A204.1 (cell line): ENCODE measurements at regions not wholly inside any gene's neighbourhood (a gene's known extent, or its start where the extent isn't known, plus 50 kb on each side); places are given as distances from the start of the nearest gene placed in this dataset.
A peak's percentile ranks its signal among the peaks of the same experiment; 100 is the strongest.

Experiments used
- FAIRE-seq: peaks from 2 replicates; lab custom pipeline; 2012; peaks lifted over from hg19 to GRCh38; lab: Jason Lieb, UNC

- peak; percentile 98 for FAIRE-seq
Observed at GRCh38 chr5:145347026-145347616, 488.0 kb downstream of the PRELID2 start.

GRCh38 chr5:145345511-145346287 is 489.4 kb downstream of the PRELID2 start:
- FAIRE-seq, result no peak

GRCh38 chr5:145341842-145342241 is 493.3 kb downstream of the PRELID2 start:
- FAIRE-seq, result no peak

- FAIRE-seq, result no peak
Observed at GRCh38 chr5:145340099-145340498, 495.0 kb downstream of the PRELID2 start.

- FAIRE-seq, result peak; percentile 99
Observed at GRCh38 chr5:145324767-145325479, 510.2 kb downstream of the PRELID2 start.

GRCh38 chr5:145324101-145324500 is 511.0 kb downstream of the PRELID2 start:
- FAIRE-seq, result no peak

GRCh38 chr5:145316282-145316681 is 518.9 kb downstream of the PRELID2 start:
- no peak for FAIRE-seq

GRCh38 chr5:145307866-145308382 is 527.2 kb downstream of the PRELID2 start:
- no peak for FAIRE-seq

GRCh38 chr5:145295236-145295835 is 539.8 kb downstream of the PRELID2 start:
- no peak for FAIRE-seq

GRCh38 chr5:145294331-145294730 is 540.8 kb downstream of the PRELID2 start:
- FAIRE-seq, result no peak

- FAIRE-seq, result no peak
Observed at GRCh38 chr5:145293716-145294115, 541.4 kb downstream of the PRELID2 start.

GRCh38 chr5:145292278-145292677 is 542.9 kb downstream of the PRELID2 start:
- no peak for FAIRE-seq

GRCh38 chr5:145283141-145283810 is 551.9 kb downstream of the PRELID2 start:
- FAIRE-seq, result no peak

GRCh38 chr5:145280806-145281205 is 554.3 kb downstream of the PRELID2 start:
- FAIRE-seq, result no peak

- no peak for FAIRE-seq
Observed at GRCh38 chr5:145280214-145280613, 554.9 kb downstream of the PRELID2 start.

GRCh38 chr5:145260670-145261069 is 574.5 kb downstream of the PRELID2 start:
- FAIRE-seq, result no peak

GRCh38 chr5:145247745-145248040 is 587.4 kb downstream of the PRELID2 start:
- no peak for FAIRE-seq

GRCh38 chr5:145246961-145247744 is 588.0 kb downstream of the PRELID2 start:
- no peak for FAIRE-seq

GRCh38 chr5:145246379-145246778 is 588.8 kb downstream of the PRELID2 start:
- no peak for FAIRE-seq

- no peak for FAIRE-seq
Observed at GRCh38 chr5:145245354-145245753, 589.8 kb downstream of the PRELID2 start.

GRCh38 chr5:145244788-145245187 is 590.4 kb downstream of the PRELID2 start:
- FAIRE-seq, result peak; percentile 100
